ENCODE measurements at regions not wholly inside any gene's neighbourhood (a gene's known extent, or its start where the extent isn't known, plus 50 kb on each side); places are given as distances from the start of the nearest gene placed in this dataset.

DNA sequence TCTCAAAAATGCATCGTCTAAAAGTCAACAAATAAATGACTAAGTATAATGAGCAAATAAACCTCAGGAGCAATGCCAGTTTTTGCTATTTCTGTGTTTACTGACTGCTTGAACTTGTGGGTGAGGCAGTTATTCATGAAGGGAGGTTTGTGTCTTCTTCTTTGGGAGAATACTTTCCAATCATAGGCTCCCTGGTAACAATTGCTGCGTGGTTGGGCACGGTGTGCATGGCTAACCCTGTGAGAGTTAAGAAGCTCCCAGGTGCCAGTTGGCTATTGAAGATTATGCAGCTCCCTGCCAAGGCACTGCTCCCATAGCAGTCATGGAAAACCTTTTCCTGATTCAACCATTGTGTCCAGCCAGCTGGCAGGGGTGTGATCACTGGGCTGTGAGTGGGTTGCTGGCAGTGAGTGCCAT, 775.9 kb upstream of the GOT2 start:
- TF ChIP-seq GATA3 (IDR thresholded peaks at IDR 0.05; ENCODE audit: low read depth, low read length): no peak
- no peak for TF ChIP-seq GATA2 (IDR thresholded peaks at IDR 0.05; ENCODE audit: low read depth, low read length)

Measured in SH-SY5Y (cell line).